ENCODE measurements at regions not wholly inside any gene's neighbourhood (a gene's known extent, or its start where the extent isn't known, plus 50 kb on each side); places are given as distances from the start of the nearest gene placed in this dataset.
A peak's percentile ranks its signal among the peaks of the same experiment; 100 is the strongest.

DNA sequence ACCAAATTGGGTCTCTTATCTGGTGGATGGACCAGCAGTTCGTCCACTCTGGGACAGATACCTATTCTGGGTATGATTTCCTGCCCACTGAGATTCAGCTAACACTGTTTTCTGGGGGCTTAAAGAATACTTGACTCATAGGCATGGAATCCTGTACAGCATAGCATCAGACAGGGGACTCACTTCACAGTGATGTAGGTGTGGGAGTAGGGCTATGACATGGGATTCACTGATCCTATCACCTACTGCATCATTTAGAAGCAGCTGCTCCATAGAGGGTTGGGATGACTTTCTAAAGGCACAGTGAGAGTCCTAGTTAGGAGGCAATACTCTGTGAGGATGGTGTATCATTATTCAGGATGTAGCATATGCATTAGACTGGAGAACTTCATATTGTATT, 74.5 kb upstream of the AHI1 start:
- TF ChIP-seq MAZ (IDR thresholded peaks at IDR 0.05; ENCODE audit: borderline replicate concordance, low read depth, low read length): no peak
- TF ChIP-seq JUN (IDR thresholded peaks at IDR 0.05): no peak
- TF ChIP-seq BHLHE40 (IDR thresholded peaks at IDR 0.05; ENCODE audit: low read depth, low read length): no peak
- no peak for TF ChIP-seq FOSB (CRISPR knock-in tag; IDR thresholded peaks at IDR 0.05)
- TF ChIP-seq POLR2A (IDR thresholded peaks at IDR 0.05; ENCODE audit: low read length): no peak
- TF ChIP-seq HOXB5 (CRISPR knock-in tag; IDR thresholded peaks at IDR 0.05): no peak
- no peak for TF ChIP-seq NFE2L2 (conservative IDR thresholded peaks at IDR 0.05; ENCODE audit: low read length)
- no peak for TF ChIP-seq SMC3 (IDR thresholded peaks at IDR 0.05)
- TF ChIP-seq FOXS1 (CRISPR knock-in tag; IDR thresholded peaks at IDR 0.05): no peak
- TF ChIP-seq GATA3 (IDR thresholded peaks at IDR 0.05; ENCODE audit: borderline replicate concordance): no peak
- no peak for TF ChIP-seq POLR2AphosphoS2 (conservative IDR thresholded peaks at IDR 0.05; ENCODE audit: low read length)
- TF ChIP-seq RARB (CRISPR knock-in tag; IDR thresholded peaks at IDR 0.05): no peak
- TF ChIP-seq ZFP36 (IDR thresholded peaks at IDR 0.05; ENCODE audit: borderline replicate concordance, partially characterized antibody): no peak
- TF ChIP-seq REST (IDR thresholded peaks at IDR 0.05): no peak
- no peak for TF ChIP-seq HDAC2 (IDR thresholded peaks at IDR 0.05)
- no peak for TF ChIP-seq RNF2 (IDR thresholded peaks at IDR 0.05; ENCODE audit: borderline replicate concordance, low read depth)
- no peak for TF ChIP-seq HOXB13 (CRISPR knock-in tag; IDR thresholded peaks at IDR 0.05; ENCODE audit: low read depth)
- TF ChIP-seq EHF (CRISPR knock-in tag; IDR thresholded peaks at IDR 0.05): no peak
- TF ChIP-seq HOXA7 (CRISPR knock-in tag; IDR thresholded peaks at IDR 0.05): no peak
- DNase-seq (ENCODE audit: low read depth in 1 of 2, low spot score in 1 of 2): no peak
- FAIRE-seq: no peak
- Histone ChIP-seq H3K4me1 (peaks cover 6% of the 10 kb centered on the region), H3K4me3 (no peak overlapping the region), H3K9me3 (no peaks in the 10 kb centered on the region), H3K4me2 (no peak overlapping the region), H3K27ac (no peak overlapping the region)
- ChIA-PET CTCF (no interaction called here), POLR2A (no interaction called here)
- WGBS (ENCODE audit: missing lambda C conversion rate): 50% methylated on average over 1 of the region's 1 CpG
- no peak for ATAC-seq

- TF ChIP-seq MAFK (IDR thresholded peaks at IDR 0.05; ENCODE audit: partially characterized antibody) (peak; percentile 75), HOXB13 (CRISPR knock-in tag; IDR thresholded peaks at IDR 0.05; ENCODE audit: low read depth) (no peak), MYC (IDR thresholded peaks at IDR 0.05; ENCODE audit: borderline replicate concordance, low read length) (no peak), E2F6 (IDR thresholded peaks at IDR 0.05; ENCODE audit: borderline replicate concordance, low read depth) (no peak)
- FAIRE-seq: no peak
These were observed 78.1 kb upstream of the AHI1 start for GRCh38 chr6:135575629-135576028.

GRCh38 chr6:135576055-135576454, 78.5 kb upstream of the AHI1 start:
- Histone ChIP-seq H3K27ac (no peak overlapping the region), H3K4me2 (0 out of 3 replicates have a peak overlapping the region, but pooled peaks have one; percentile 27), H3K4me1 (peaks cover 6% of the 10 kb centered on the region), H3K4me3 (no peak overlapping the region), H3K9me3 (no peaks in the 10 kb centered on the region)
- FAIRE-seq: no peak
- ChIA-PET POLR2A (no interaction called here), CTCF (interaction anchor here (0.5 kb wide), 1 partner anchor 578 kb away, joined by 3 read pairs; no protein-coding TSS in a partner anchor)
- ATAC-seq: peak in 1 of 2 experiments; percentile 64; a peak in 2 of 6 replicates
- peak in 1 of 2 experiments; percentile 11 for DNase-seq (ENCODE audit: low read depth in 1 of 2, low spot score in 1 of 2)
- WGBS (ENCODE audit: missing lambda C conversion rate): 23% methylated on average over 1 of the region's 1 CpG
- no peak for TF ChIP-seq HEYL (CRISPR knock-in tag; IDR thresholded peaks at IDR 0.05)
- no peak for TF ChIP-seq CHD4 (IDR thresholded peaks at IDR 0.05; ENCODE audit: borderline replicate concordance)
- TF ChIP-seq FOSL2 (IDR thresholded peaks at IDR 0.05): no peak
- TF ChIP-seq FOSL2 (CRISPR knock-in tag; IDR thresholded peaks at IDR 0.05): no peak
- TF ChIP-seq, protein P1, sequence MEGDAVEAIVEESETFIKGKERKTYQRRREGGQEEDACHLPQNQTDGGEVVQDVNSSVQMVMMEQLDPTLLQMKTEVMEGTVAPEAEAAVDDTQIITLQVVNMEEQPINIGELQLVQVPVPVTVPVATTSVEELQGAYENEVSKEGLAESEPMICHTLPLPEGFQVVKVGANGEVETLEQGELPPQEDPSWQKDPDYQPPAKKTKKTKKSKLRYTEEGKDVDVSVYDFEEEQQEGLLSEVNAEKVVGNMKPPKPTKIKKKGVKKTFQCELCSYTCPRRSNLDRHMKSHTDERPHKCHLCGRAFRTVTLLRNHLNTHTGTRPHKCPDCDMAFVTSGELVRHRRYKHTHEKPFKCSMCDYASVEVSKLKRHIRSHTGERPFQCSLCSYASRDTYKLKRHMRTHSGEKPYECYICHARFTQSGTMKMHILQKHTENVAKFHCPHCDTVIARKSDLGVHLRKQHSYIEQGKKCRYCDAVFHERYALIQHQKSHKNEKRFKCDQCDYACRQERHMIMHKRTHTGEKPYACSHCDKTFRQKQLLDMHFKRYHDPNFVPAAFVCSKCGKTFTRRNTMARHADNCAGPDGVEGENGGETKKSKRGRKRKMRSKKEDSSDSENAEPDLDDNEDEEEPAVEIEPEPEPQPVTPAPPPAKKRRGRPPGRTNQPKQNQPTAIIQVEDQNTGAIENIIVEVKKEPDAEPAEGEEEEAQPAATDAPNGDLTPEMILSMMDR (IDR thresholded peaks at IDR 0.05): no peak
- TF ChIP-seq EP300 (IDR thresholded peaks at IDR 0.05): no peak
- TF ChIP-seq MYC (IDR thresholded peaks at IDR 0.05; ENCODE audit: borderline replicate concordance, low read length): no peak
- no peak for TF ChIP-seq SMC3 (IDR thresholded peaks at IDR 0.05)
- no peak for TF ChIP-seq HDAC2 (IDR thresholded peaks at IDR 0.05)
- TF ChIP-seq, protein P2, sequence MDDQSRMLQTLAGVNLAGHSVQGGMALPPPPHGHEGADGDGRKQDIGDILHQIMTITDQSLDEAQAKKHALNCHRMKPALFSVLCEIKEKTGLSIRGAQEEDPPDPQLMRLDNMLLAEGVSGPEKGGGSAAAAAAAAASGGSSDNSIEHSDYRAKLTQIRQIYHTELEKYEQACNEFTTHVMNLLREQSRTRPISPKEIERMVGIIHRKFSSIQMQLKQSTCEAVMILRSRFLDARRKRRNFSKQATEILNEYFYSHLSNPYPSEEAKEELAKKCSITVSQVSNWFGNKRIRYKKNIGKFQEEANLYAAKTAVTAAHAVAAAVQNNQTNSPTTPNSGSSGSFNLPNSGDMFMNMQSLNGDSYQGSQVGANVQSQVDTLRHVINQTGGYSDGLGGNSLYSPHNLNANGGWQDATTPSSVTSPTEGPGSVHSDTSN (IDR thresholded peaks at IDR 0.05): no peak
- no peak for TF ChIP-seq TP53 (CRISPR knock-in tag; IDR thresholded peaks at IDR 0.05)
- TF ChIP-seq ZC3H11A (IDR thresholded peaks at IDR 0.05): no peak

More at GRCh38 chr6:135575629-135576028, 78.1 kb upstream of the AHI1 start:
- ChIA-PET CTCF (interaction anchor here (0.5 kb wide), 1 partner anchor 578 kb away, joined by 3 read pairs; no protein-coding TSS in a partner anchor), POLR2A (no interaction called here)
- DNase-seq (ENCODE audit: low read depth in 1 of 2, low spot score in 1 of 2) (no peak), ATAC-seq (no peak)
- 0 out of 3 replicates have a peak overlapping the region, but pooled peaks have one; percentile 27 for H3K4me2 ChIP-seq
- 70% methylated on average over 3 of the region's 3 CpGs for WGBS (ENCODE audit: missing lambda C conversion rate)
- H3K4me3 ChIP-seq: no peak overlapping the region
- peaks cover 6% of the 10 kb centered on the region for H3K4me1 ChIP-seq
- H3K27ac ChIP-seq: no peak overlapping the region
- H3K9me3 ChIP-seq: no peaks in the 10 kb centered on the region
